ENCODE measurements at regions not wholly inside any gene's neighbourhood (a gene's known extent, or its start where the extent isn't known, plus 50 kb on each side); places are given as distances from the start of the nearest gene placed in this dataset.
A peak's percentile ranks its signal among the peaks of the same experiment; 100 is the strongest.
"Not testable (repeated sequence)": the region's sequence is repeated elsewhere in the genome, so short reads cannot be mapped to it uniquely, and the experiment has no call there.

DNA sequence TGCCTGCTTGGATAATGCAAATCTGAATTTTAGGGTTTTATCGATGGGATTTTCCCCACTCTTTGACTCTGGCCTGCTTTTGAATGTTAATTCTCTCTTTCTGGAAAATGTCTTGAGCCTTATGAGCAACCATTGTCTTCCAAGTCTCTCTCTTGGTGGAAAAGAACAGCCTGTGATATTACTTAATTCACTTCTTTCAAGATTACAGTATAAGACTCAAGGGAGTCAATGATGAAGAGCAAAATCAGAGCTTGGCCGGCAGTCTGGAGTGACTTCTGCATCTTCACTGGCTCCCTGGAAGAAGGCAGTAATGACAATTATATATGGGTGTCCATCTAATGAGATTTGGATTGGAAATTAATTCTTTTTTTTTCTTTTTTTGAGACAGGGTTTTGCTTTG is 122.9 kb upstream of the ZEB2 start:
- H3K4me3 ChIP-seq (ENCODE audit: low read depth, low read length): no peak overlapping the region
- no peak for DNase-seq (ENCODE audit: low read depth)

- DNase-seq (ENCODE audit: low read depth): no peak
- no peak overlapping the region for H3K4me3 ChIP-seq (ENCODE audit: low read depth, low read length)
Measured at GRCh38 chr2:144642131-144642530, 122.2 kb upstream of the ZEB2 start.

GRCh38 chr2:144638250-144638649 is 118.3 kb upstream of the ZEB2 start:
- not testable (repeated sequence) for DNase-seq (ENCODE audit: low read depth); H3K4me3 ChIP-seq (ENCODE audit: low read depth, low read length)

GRCh38 chr2:144636860-144637259 is 116.9 kb upstream of the ZEB2 start:
- DNase-seq (ENCODE audit: low read depth); H3K4me3 ChIP-seq (ENCODE audit: low read depth, low read length): not testable (repeated sequence)

DNA sequence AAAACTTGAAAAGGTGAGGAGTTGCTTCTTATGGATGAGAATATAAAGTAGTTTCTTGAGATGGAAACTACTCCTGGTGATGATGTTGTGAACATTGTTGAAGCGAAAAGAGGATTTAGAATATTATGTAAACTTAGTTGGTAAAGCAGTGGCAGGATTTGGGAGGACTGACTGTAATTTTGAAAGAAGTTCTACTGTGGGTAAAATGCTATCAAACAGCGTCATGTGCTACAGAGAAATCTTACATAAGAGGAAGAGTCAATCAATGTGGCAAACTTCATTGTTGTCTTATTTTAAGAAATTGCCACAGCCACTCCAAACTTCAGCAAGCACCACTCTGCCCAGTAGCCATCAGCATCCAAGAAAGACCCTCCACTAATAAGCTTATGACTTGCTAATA is 112.9 kb upstream of the ZEB2 start:
- no peak overlapping the region for H3K4me3 ChIP-seq (ENCODE audit: low read depth, low read length)
- DNase-seq (ENCODE audit: low read depth): no peak

GRCh38 chr2:144631636-144632035 is 111.7 kb upstream of the ZEB2 start:
- H3K4me3 ChIP-seq (ENCODE audit: low read depth, low read length): no peak overlapping the region
- DNase-seq (ENCODE audit: low read depth): no peak

DNA sequence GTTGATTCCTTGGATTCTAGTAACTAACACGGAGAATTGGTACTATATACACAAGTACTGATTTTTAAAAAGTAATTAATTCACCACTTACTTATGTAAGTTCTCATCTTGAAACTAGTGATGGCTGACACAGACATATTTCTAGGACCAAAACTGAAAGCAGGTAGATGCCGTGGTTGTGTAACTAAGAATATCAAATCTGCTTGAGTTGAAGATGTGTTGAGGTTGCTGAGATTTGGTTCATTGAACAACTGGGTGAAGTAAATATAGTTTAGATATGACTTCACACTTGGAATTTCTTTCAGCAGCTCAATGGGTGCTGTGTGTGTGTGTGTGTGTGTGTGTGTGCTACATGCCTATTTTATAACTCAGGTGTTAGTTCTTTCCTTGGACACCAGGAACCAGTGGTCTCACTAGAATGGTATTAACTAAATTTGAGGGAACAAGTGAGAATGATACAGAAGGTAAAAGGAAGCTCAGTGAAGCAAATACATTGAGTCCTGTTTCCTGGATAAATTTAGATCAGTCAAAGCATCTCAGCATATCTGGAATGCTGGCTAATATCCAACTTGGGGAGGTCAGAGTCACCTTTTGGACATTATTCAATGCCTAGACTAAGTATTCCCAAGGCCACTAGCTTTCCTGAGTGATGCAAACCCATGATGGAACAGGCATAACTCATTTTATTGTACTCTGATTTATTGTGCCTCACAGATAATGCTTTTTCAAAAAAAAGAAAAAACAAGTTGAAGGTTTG is 110.7 kb upstream of the ZEB2 start:
- no peak overlapping the region for H3K4me3 ChIP-seq (ENCODE audit: low read depth, low read length)
- peak; percentile 45 for DNase-seq (ENCODE audit: low read depth)

GRCh38 chr2:144629935-144630334 is 110.0 kb upstream of the ZEB2 start:
- no peak overlapping the region for H3K4me3 ChIP-seq (ENCODE audit: low read depth, low read length)
- peak; percentile 17 for DNase-seq (ENCODE audit: low read depth)

DNA sequence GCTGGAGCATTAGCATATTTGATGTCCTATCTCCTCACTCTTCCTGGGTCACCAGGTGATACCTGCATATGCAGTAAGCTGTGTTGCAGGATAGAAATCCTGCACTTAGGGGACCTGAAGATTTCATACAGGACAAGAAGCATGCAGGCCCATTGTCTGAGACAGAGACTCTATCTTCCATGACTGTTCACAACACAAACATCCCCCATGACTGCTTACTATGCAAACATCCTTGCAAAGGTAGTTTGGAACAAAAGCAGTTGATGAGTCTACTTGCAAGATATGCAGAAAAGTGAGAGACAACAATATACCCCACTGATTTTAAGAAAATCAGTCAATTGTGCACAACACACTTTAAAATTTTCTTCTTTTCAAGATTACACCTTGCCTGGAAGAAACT is 108.6 kb upstream of the ZEB2 start:
- DNase-seq (ENCODE audit: low read depth): no peak
- H3K4me3 ChIP-seq (ENCODE audit: low read depth, low read length): no peak overlapping the region

DNA sequence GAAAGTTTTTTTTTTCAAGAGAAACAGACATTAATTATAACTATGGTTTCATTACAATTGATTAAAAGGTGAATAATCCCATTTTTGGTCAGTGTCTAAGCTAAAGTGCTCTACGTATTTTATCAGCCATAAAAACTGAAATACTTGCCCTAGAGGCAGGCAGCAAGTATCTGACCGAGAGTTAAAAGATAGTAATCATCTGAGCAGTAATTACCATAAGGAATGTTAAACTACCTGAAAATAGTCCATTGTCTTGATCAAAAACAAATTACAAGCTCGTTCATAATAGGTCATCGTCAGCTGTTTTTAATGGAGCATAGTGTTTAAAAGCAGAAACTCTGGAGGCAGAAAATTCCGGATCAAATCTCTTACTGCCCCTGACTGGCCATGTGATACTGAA is 105.7 kb upstream of the ZEB2 start:
- H3K4me3 ChIP-seq (ENCODE audit: low read depth, low read length): no peak overlapping the region
- no peak for DNase-seq (ENCODE audit: low read depth)

GRCh38 chr2:144625226-144625625 is 105.3 kb upstream of the ZEB2 start:
- DNase-seq (ENCODE audit: low read depth): no peak
- no peak overlapping the region for H3K4me3 ChIP-seq (ENCODE audit: low read depth, low read length)

DNA sequence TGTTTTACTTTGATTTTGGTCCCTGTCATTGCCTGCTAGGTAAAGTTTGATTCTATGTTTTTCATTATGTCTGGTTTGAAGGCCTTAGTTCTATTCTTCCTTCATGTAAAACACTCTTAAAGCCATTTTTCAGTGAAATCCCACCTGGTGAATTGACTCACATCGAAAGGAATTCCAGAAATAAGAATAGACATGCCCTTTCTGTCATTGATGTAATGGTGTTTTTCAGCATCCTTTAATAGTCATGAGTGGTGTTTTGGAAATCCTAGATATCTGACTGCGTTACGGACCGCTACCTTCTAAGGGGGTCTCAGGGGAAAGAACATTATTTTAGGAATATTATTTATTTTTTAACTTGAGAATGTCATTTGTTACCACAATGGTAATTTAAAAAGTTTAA is 104.5 kb upstream of the ZEB2 start:
- H3K4me3 ChIP-seq (ENCODE audit: low read depth, low read length): no peak overlapping the region
- no peak for DNase-seq (ENCODE audit: low read depth)

GRCh38 chr2:144622373-144622772 is 102.5 kb upstream of the ZEB2 start:
- not testable (repeated sequence) for DNase-seq (ENCODE audit: low read depth); H3K4me3 ChIP-seq (ENCODE audit: low read depth, low read length)

GRCh38 chr2:144621266-144621665 is 101.3 kb upstream of the ZEB2 start:
- H3K4me3 ChIP-seq (ENCODE audit: low read depth, low read length): no peak overlapping the region
- DNase-seq (ENCODE audit: low read depth): no peak

- no peak overlapping the region for H3K4me3 ChIP-seq (ENCODE audit: low read depth, low read length)
- DNase-seq (ENCODE audit: low read depth): no peak
Measured at GRCh38 chr2:144619760-144620159, 99.8 kb upstream of the ZEB2 start.

DNA sequence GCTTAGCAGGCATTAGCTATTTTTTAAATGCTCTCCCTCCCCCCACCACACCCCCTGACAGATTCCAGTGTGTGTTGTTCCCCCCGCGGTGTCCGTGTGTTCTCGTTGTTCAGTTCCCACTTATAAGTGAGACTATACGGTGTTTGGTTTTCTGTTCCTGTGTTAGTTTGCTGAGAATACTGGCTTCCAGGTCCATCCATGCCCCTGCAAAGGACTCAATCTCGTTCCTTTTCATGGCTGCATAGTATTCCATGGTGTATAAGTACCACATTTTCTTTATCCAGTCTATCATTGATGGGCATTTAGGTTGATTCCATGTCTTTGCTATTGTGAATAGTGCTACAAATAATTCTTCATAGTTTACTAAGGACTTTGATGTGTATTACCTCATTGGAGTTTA is 97.3 kb upstream of the ZEB2 start:
- not testable (repeated sequence) for H3K4me3 ChIP-seq (ENCODE audit: low read depth, low read length); DNase-seq (ENCODE audit: low read depth)

GRCh38 chr2:144615866-144616565 is 96.1 kb upstream of the ZEB2 start:
- H3K4me3 ChIP-seq (ENCODE audit: low read depth, low read length): no peak overlapping the region
- DNase-seq (ENCODE audit: low read depth): no peak

GRCh38 chr2:144607891-144608521 is 88.1 kb upstream of the ZEB2 start:
- DNase-seq (ENCODE audit: low read depth): peak; percentile 78

GRCh38 chr2:144607099-144607498 is 87.2 kb upstream of the ZEB2 start:
- H3K4me3 ChIP-seq (ENCODE audit: low read depth, low read length): no peak overlapping the region
- no peak for DNase-seq (ENCODE audit: low read depth)

More at GRCh38 chr2:144607891-144608521, 88.1 kb upstream of the ZEB2 start:
- no peak overlapping the region for H3K4me3 ChIP-seq (ENCODE audit: low read depth, low read length)

DNA sequence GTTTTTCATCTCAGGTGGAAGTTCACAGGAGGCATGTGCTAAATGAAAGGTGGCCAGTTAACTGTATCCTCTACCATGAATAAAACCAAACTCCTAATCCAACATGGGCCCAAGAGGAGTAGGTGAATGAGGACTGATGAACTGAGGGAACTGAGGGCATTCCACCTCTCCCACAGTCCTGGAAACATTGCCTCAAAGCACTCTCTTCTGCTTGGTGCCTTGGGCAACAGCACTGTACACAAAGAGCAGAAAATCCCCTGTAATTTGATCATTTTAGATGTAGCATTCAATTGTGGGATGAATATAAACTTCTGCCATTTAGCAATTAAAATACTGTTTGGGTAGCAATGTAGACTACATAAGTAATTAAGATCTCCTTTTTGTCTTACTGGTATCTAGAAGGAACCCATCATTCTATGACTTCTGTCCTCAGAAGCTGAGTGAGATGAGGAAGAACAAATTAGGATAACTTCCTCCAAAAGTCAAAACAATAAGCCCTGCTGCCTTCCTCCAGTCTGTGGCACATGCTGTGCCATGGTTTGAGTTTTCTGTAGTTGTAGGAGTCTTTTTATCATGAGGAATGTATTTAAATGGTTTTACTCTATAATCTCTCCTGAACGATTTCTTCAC is 86.7 kb upstream of the ZEB2 start:
- H3K4me3 ChIP-seq (ENCODE audit: low read depth, low read length): no peak overlapping the region
- DNase-seq (ENCODE audit: low read depth): no peak

Measured in skeletal muscle cell (primary cell).